GM12878 (cell line): ENCODE measurements at regions not wholly inside any gene's neighbourhood (a gene's known extent, or its start where the extent isn't known, plus 50 kb on each side); places are given as distances from the start of the nearest gene placed in this dataset.
"Not testable (repeated sequence)": the region's sequence is repeated elsewhere in the genome, so short reads cannot be mapped to it uniquely, and the experiment has no call there.

ENCODE experiments used
- ATAC-seq: fragments of 200-7000 bp; cut with Tn5 transposase; 3 replicates; pipeline ENCODE4 v1.9.1; 2020; ENCODE audit warnings: mild to moderate bottlenecking, moderate library complexity
- BruUV-seq: library from RNA; stranded (reverse); fragments of 400-500 nt; replicated peaks from 2 replicates; lab custom pipeline; 2021; lab: Mats Ljungman, UMichigan
- CTCF ChIA-PET: fragments of 300-600 bp; sonication (Branson Sonifier 250); formaldehyde crosslinking; extraction: SDS; loops from one replicate; lab custom pipeline; 2021; ENCODE audit warnings: inconsistent platforms; lab: Yijun Ruan, JAX
- POLR2A ChIA-PET: fragments of 350-600 bp; formaldehyde crosslinking; extraction: SDS; loops from one replicate; lab custom pipeline; 2021; ENCODE audit warnings: inconsistent platforms; lab: Charles Lee
- RAD21 ChIA-PET: fragments of 300-600 bp; sonication (Branson Sonifier 250); formaldehyde crosslinking; loops from one replicate; lab custom pipeline; 2023; ENCODE audit warnings: antibody characterized with exemption; ENCODE audit not compliant: unreplicated experiment; lab: Charles Lee
- SMC1A ChIA-PET: fragments of 300-600 bp; sonication (Branson Sonifier 250); formaldehyde crosslinking; loops from one replicate; lab custom pipeline; 2023; ENCODE audit not compliant: unreplicated experiment, uncharacterized antibody; lab: Charles Lee
- DNase-seq: peaks from one replicate; pipeline ENCODE4 v3.0.0-alpha.2; 2011; ENCODE audit warnings: low read depth, low spot score
- FAIRE-seq: peaks from 3 replicates; lab custom pipeline; 2011; peaks lifted over from hg19 to GRCh38; lab: Jason Lieb, UNC
- H2AFZ ChIP-seq: 2 replicates; pipeline ENCODE4 v1.6.0; 2011; ENCODE audit warnings: low read depth, low read length, control low read depth; ENCODE audit not compliant: control insufficient read depth
- H3K27ac ChIP-seq: 2 replicates; pipeline ENCODE4 v1.5.1; 2011; ENCODE audit warnings: control low read depth; ENCODE audit not compliant: control insufficient read depth, insufficient read depth
- H3K27me3 ChIP-seq, 2 experiments: replicated peaks in 1 of 2; 2 replicates each; pipeline versions ENCODE4 v1.6.0 to v1.6.1; 2011; ENCODE audit warnings: low read length in 1 of 2; ENCODE audit not compliant: control insufficient read depth in 2 of 2, insufficient read depth in 2 of 2
- H3K36me3 ChIP-seq, 2 experiments: 2 replicates each; pipeline ENCODE4 v1.5.1; 2011; ENCODE audit warnings: low read length in 1 of 2; ENCODE audit not compliant: control insufficient read depth in 2 of 2, insufficient read depth in 2 of 2
- H3K4me1 ChIP-seq: 2 replicates; pipeline ENCODE4 v1.6.1; 2011; ENCODE audit warnings: mild to moderate bottlenecking, low read length, moderate library complexity, mixed read lengths; ENCODE audit not compliant: control insufficient read depth, insufficient read depth
- H3K4me2 ChIP-seq: 2 replicates; pipeline ENCODE4 v1.6.0; 2011; ENCODE audit warnings: control low read depth; ENCODE audit not compliant: control insufficient read depth, insufficient read depth
- H3K4me3 ChIP-seq: fragments of 200-600 bp; sonication (generic); 2 replicates; pipeline ENCODE4 v1.5.1; 2016
- H3K79me2 ChIP-seq: 2 replicates; pipeline ENCODE4 v1.6.0; 2011; ENCODE audit warnings: low read length; ENCODE audit not compliant: control insufficient read depth, insufficient read depth
- H3K9ac ChIP-seq: 2 replicates; pipeline ENCODE4 v1.8.0; 2011; ENCODE audit warnings: low read length, control low read depth, mixed read lengths; ENCODE audit not compliant: control insufficient read depth, insufficient read depth
- H3K9me3 ChIP-seq: replicated peaks from 3 replicates; pipeline ENCODE4 v1.5.1; 2011; ENCODE audit warnings: mild to moderate bottlenecking, low read length; ENCODE audit not compliant: control insufficient read depth, insufficient read depth
- H4K20me1 ChIP-seq: 2 replicates; pipeline ENCODE4 v1.6.0; 2011; ENCODE audit not compliant: control insufficient read depth, insufficient read depth
- STAT3 ChIP-seq: IDR thresholded peaks from 2 replicates; pipeline ENCODE4 v1.6.1; 2011; ENCODE audit warnings: low read depth, low read length, improper control_type of control experiment
- WGBS: methylation state at CpG from one replicate; pipeline ENCODE4 v1.1.6; 2016; ENCODE audit warnings: low lambda C conversion rate; ENCODE audit not compliant: insufficient replicate concordance, insufficient coverage; ENCODE audit errors: missing lambda C conversion rate; 5-methylcytosine and 5-hydroxymethylcytosine counted together
- in situ Hi-C: fragments of 300-500 bp; cut with MboI; formaldehyde crosslinking; loops from 9 replicates; pipeline ENCODE4 v1.14.3; 2018; ENCODE audit warnings: mixed read lengths
- intact Hi-C: fragments of 100-400 bp; cut with micrococcal nuclease; formaldehyde crosslinking; loops from one replicate; pipeline ENCODE4 v1.14.2; 2022; ENCODE audit not compliant: unreplicated experiment
- TF ChIP-seq, protein P1 (sequence below): fragments of 150-350 bp; IDR thresholded peaks from 2 replicates; pipeline ENCODE4 v1.6.1; 2016; ENCODE audit warnings: low read depth, low read length

DNA sequence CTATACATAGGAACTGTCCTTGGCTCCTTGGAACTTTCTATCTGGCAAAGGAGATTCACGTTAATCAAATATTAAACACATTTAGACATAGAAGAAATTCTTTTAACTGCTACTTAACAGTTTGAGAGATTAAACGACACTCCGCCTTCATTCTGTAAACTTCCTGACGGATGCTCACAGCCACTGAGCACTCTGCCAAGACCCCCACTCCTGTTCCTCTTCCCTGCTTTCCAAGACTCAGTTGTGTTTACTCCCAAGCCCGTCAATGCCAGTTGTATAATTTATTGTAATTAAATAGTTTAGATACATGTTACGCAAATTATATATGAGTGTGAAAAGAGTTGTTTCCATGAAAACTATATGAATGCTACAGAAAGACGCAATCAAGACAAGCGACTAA is 321.4 kb upstream of the EPHA4 start:
- TF ChIP-seq STAT3 = no peak
- TF ChIP-seq, protein P1, sequence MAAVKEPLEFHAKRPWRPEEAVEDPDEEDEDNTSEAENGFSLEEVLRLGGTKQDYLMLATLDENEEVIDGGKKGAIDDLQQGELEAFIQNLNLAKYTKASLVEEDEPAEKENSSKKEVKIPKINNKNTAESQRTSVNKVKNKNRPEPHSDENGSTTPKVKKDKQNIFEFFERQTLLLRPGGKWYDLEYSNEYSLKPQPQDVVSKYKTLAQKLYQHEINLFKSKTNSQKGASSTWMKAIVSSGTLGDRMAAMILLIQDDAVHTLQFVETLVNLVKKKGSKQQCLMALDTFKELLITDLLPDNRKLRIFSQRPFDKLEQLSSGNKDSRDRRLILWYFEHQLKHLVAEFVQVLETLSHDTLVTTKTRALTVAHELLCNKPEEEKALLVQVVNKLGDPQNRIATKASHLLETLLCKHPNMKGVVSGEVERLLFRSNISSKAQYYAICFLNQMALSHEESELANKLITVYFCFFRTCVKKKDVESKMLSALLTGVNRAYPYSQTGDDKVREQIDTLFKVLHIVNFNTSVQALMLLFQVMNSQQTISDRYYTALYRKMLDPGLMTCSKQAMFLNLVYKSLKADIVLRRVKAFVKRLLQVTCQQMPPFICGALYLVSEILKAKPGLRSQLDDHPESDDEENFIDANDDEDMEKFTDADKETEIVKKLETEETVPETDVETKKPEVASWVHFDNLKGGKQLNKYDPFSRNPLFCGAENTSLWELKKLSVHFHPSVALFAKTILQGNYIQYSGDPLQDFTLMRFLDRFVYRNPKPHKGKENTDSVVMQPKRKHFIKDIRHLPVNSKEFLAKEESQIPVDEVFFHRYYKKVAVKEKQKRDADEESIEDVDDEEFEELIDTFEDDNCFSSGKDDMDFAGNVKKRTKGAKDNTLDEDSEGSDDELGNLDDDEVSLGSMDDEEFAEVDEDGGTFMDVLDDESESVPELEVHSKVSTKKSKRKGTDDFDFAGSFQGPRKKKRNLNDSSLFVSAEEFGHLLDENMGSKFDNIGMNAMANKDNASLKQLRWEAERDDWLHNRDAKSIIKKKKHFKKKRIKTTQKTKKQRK = no peak
- TF ChIP-seq, all 136 proteins: peak for 0
- no peaks in the 10 kb centered on the region for H3K27me3 ChIP-seq
- H3K9me3 ChIP-seq = no peaks in the 10 kb centered on the region
- no peak overlapping the region for H3K9ac ChIP-seq
- FAIRE-seq (no peak), ATAC-seq (no peak), DNase-seq (no peak)
- no TSS peak for BruUV-seq
- H3K4me3 ChIP-seq = no peak overlapping the region
- ChIA-PET POLR2A (no interaction called here), SMC1A (no interaction called here), RAD21 (no interaction called here), CTCF (no interaction called here)
- intact Hi-C loops (no loop called here), in situ Hi-C loops (no loop called here)
- H3K36me3 ChIP-seq = no peaks in the 10 kb centered on the region
- H3K4me1 ChIP-seq = no peaks in the 10 kb centered on the region
- no peak overlapping the region for H2AFZ ChIP-seq
- H3K79me2 ChIP-seq = no peaks in the 10 kb centered on the region
- H3K27ac ChIP-seq = no peak overlapping the region
- H4K20me1 ChIP-seq = no peaks in the 10 kb centered on the region
- WGBS = 50% methylated on average over 8 of the region's 8 CpGs
- no peak overlapping the region for H3K4me2 ChIP-seq

GRCh38 chr2:221892006-221892405 is 319.9 kb upstream of the EPHA4 start:
- FAIRE-seq, intact Hi-C loops: not testable (repeated sequence)

More at GRCh38 chr2:221892006-221892405, 319.9 kb upstream of the EPHA4 start:
- in situ Hi-C loops, H3K27ac ChIP-seq, CTCF ChIA-PET, RAD21 ChIA-PET, BruUV-seq, ATAC-seq, H3K36me3 ChIP-seq, H3K9me3 ChIP-seq, DNase-seq, SMC1A ChIA-PET, H3K27me3 ChIP-seq, POLR2A ChIA-PET, H3K4me2 ChIP-seq, H3K9ac ChIP-seq, H3K4me3 ChIP-seq, H2AFZ ChIP-seq, H3K79me2 ChIP-seq, H3K4me1 ChIP-seq, H4K20me1 ChIP-seq: not testable (repeated sequence)
- WGBS = 69% methylated on average over 10 of the region's 31 CpGs
